ENCODE measurements at regions not wholly inside any gene's neighbourhood (a gene's known extent, or its start where the extent isn't known, plus 50 kb on each side); places are given as distances from the start of the nearest gene placed in this dataset.

- Histone ChIP-seq H3K9me3 (replicated peaks in 1 of 3) (no peaks in the 10 kb centered on the region), H3K4me1 (replicated peaks in 1 of 2) (no peaks in the 10 kb centered on the region), H3K27me3 (no peaks in the 10 kb centered on the region), H3K36me3 (replicated peaks in 1 of 2) (no peaks in the 10 kb centered on the region), H3K4me3 (no peak overlapping the region), H3K27ac (no peak overlapping the region)
- intact Hi-C loops (cut with DNase I): no loop called here
- no peak for TF ChIP-seq POLR2A (IDR thresholded peaks at IDR 0.05)
- no peak for TF ChIP-seq CTCF (IDR thresholded peaks at IDR 0.05)
- WGBS, 4 donors: 57 to 75% (median 68%) methylated on average over 7 of the region's 7 CpGs
- no peak for DNase-seq
Observed at GRCh38 chr13:47546391-47547225, 454.5 kb downstream of the SUCLA2 start.

GRCh38 chr13:47545201-47546024 lies 455.7 kb downstream of the SUCLA2 start:
- Histone ChIP-seq H3K4me3 (no peak overlapping the region), H3K27ac (no peak overlapping the region), H3K9me3 (replicated peaks in 1 of 3) (no peaks in the 10 kb centered on the region), H3K36me3 (replicated peaks in 1 of 2) (no peaks in the 10 kb centered on the region), H3K4me1 (replicated peaks in 1 of 2) (no peaks in the 10 kb centered on the region), H3K27me3 (no peaks in the 10 kb centered on the region)
- TF ChIP-seq CTCF (IDR thresholded peaks at IDR 0.05) (no peak), POLR2A (IDR thresholded peaks at IDR 0.05) (no peak)
- intact Hi-C loops (cut with DNase I): no loop called here
- 45 to 67% (median 62%) methylated on average over 5 of the region's 5 CpGs for WGBS, 4 donors
- DNase-seq: no peak

DNA sequence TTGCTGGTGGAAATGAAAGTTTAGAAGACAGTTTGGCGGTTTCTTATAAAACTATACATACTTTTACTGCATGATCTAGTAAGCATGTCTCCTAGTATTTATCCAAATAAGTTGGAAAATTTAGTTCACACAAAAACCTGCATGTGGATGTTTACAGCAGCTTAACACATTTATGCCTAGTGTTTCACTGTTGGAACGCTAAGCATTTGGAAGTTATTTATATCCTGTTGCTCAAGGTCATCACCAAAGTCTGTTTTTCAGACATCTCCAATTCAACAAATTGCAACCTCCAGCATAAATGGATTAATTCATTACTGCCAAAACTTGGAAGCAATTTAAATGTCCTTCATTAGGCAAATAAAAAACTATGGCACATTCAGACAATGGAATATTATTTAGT lies 461.8 kb downstream of the SUCLA2 start:
- TF ChIP-seq CTCF (IDR thresholded peaks at IDR 0.05) (no peak), POLR2A (IDR thresholded peaks at IDR 0.05) (no peak)
- H3K4me3 ChIP-seq: no peak overlapping the region
- 51 to 62% (median 60%) methylated on average over 2 of the region's 2 CpGs for WGBS, 4 donors
- no peaks in the 10 kb centered on the region for H3K27me3 ChIP-seq
- no peaks in the 10 kb centered on the region for H3K9me3 ChIP-seq (replicated peaks in 1 of 3)
- DNase-seq: no peak
- H3K36me3 ChIP-seq (replicated peaks in 1 of 2): no peaks in the 10 kb centered on the region
- H3K27ac ChIP-seq: no peak overlapping the region
- no peaks in the 10 kb centered on the region for H3K4me1 ChIP-seq (replicated peaks in 1 of 2)
- intact Hi-C loops (cut with DNase I): no loop called here

DNA sequence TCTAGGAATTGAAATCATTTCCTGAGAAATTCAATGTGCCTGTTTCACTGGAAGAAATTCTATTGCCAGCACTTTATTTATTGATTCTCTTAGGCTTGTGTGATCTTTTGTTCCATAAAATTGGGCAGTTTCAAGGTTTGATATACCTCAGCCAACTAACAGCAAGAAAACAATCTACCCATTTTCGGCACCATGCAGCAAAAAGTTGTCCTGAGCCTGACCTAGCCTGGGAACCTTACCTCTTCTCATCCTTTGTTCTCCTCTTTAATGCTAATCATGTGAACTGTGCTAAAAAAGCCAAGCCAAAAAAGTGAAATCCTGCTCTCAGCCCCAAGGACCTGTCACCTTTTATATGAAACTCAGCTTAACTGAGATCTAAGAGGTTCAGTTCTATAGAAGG lies 477.3 kb downstream of the SUCLA2 start:
- H3K36me3 ChIP-seq (replicated peaks in 1 of 2): no peaks in the 10 kb centered on the region
- no peak overlapping the region for H3K27ac ChIP-seq
- H3K27me3 ChIP-seq: no peaks in the 10 kb centered on the region
- 63 to 91% (median 75%) methylated on average over 1 of the region's 1 CpG for WGBS, 4 donors
- no peaks in the 10 kb centered on the region for H3K9me3 ChIP-seq (replicated peaks in 1 of 3)
- intact Hi-C loops (cut with DNase I): no loop called here
- TF ChIP-seq POLR2A (IDR thresholded peaks at IDR 0.05) (no peak), CTCF (IDR thresholded peaks at IDR 0.05) (no peak)
- DNase-seq: no peak
- H3K4me1 ChIP-seq (replicated peaks in 1 of 2): no peaks in the 10 kb centered on the region
- H3K4me3 ChIP-seq: no peak overlapping the region

Measured in adrenal gland (tissue), 9 donors.